ENCODE measurements at regions not wholly inside any gene's neighbourhood (a gene's known extent, or its start where the extent isn't known, plus 50 kb on each side); places are given as distances from the start of the nearest gene placed in this dataset.
"Not testable (repeated sequence)": the region's sequence is repeated elsewhere in the genome, so short reads cannot be mapped to it uniquely, and the experiment has no call there.

GRCh38 chr2:210730672-210731071 lies 174.3 kb downstream of the CPS1 start:
- no peak for DNase-seq

- DNase-seq: not testable (repeated sequence)
These were observed 190.4 kb downstream of the CPS1 start for GRCh38 chr2:210746826-210747225.

- DNase-seq: no peak
These were observed 196.1 kb downstream of the CPS1 start for GRCh38 chr2:210752532-210752931.

- DNase-seq: no peak
These were observed 197.0 kb downstream of the CPS1 start for GRCh38 chr2:210753386-210753785.

GRCh38 chr2:210756855-210757254 lies 200.5 kb downstream of the CPS1 start:
- no peak for DNase-seq

GRCh38 chr2:210762604-210763588 lies 206.5 kb downstream of the CPS1 start:
- DNase-seq: no peak

GRCh38 chr2:210768329-210768910 lies 212.0 kb downstream of the CPS1 start:
- no peak for DNase-seq

GRCh38 chr2:210776756-210777155 lies 220.4 kb downstream of the CPS1 start:
- DNase-seq: no peak

GRCh38 chr2:210782222-210782621 lies 225.8 kb downstream of the CPS1 start:
- no peak for DNase-seq

GRCh38 chr2:210787831-210788230 lies 231.4 kb downstream of the CPS1 start:
- DNase-seq: not testable (repeated sequence)

- DNase-seq: no peak
These were observed 235.6 kb downstream of the CPS1 start for GRCh38 chr2:210792000-210792399.

- no peak for DNase-seq
These were observed 239.1 kb downstream of the CPS1 start for GRCh38 chr2:210795506-210795905.

GRCh38 chr2:210798180-210798579 lies 241.8 kb downstream of the CPS1 start:
- no peak for DNase-seq

GRCh38 chr2:210814251-210815025 lies 258.0 kb downstream of the CPS1 start:
- DNase-seq: no peak

- no peak for DNase-seq
These were observed 260.4 kb downstream of the CPS1 start for GRCh38 chr2:210816769-210817168.

- no peak for DNase-seq
These were observed 262.1 kb downstream of the CPS1 start for GRCh38 chr2:210818473-210818872.

GRCh38 chr2:210833403-210833802 lies 277.0 kb downstream of the CPS1 start:
- DNase-seq: no peak

- no peak for DNase-seq
These were observed 282.6 kb downstream of the CPS1 start for GRCh38 chr2:210839034-210839433.

GRCh38 chr2:210839450-210839849 lies 283.1 kb downstream of the CPS1 start:
- no peak for DNase-seq

GRCh38 chr2:210842896-210843295 lies 286.5 kb downstream of the CPS1 start:
- no peak for DNase-seq

GRCh38 chr2:210844016-210844415 lies 287.6 kb downstream of the CPS1 start:
- DNase-seq: no peak

- no peak for DNase-seq
These were observed 302.9 kb downstream of the CPS1 start for GRCh38 chr2:210859314-210859713.

- no peak for DNase-seq
These were observed 303.9 kb downstream of the CPS1 start for GRCh38 chr2:210860276-210860675.

Measured in GDM1 (cell line).